GM19043 (cell line): ENCODE measurements at regions not wholly inside any gene's neighbourhood (a gene's known extent, or its start where the extent isn't known, plus 50 kb on each side); places are given as distances from the start of the nearest gene placed in this dataset.
"Not testable (repeated sequence)": the region's sequence is repeated elsewhere in the genome, so short reads cannot be mapped to it uniquely, and the experiment has no call there.

Experiments used
- ATAC-seq: cut with Tn5 transposase; IDR thresholded peaks from one replicate; pipeline ENCODE4 v1.9.1; 2021; ENCODE audit warnings: low read depth; ENCODE audit not compliant: unreplicated experiment

DNA sequence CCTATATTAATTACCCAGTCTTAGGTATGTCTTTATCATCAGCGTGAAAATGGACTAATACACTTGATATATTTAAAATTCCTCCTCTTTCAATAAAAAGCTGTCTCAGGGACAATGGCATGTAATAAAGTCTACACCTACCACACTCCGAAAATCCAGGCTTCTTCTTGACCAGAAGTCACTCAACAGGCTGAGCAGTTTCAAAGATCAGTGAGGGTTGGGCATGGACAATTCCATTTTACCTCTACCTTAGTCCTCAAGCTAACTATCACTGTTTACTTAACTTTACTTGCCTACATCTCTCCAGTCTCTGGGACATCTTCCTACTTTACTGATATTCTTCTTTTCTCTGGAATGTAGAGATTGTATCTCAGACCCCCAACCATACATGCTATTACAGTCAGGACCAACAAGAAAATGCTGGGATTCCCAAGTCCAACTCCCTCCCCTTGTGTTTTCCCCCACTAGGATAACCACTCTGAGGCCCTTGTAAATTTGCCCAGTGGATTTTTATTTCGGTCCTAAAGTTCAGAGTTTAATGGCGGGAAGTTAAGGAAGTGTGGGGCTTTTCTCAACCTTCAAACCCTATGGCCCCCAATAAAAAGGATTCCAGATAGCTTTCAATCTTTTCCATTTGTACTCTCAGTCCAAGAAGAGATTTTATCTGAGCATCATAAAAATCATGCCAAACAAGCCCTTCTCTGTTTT is 137.1 kb upstream of the TSC22D2 start:
- ATAC-seq = no peak

- not testable (repeated sequence) for ATAC-seq
Observed at GRCh38 chr3:150270444-150270843, 137.7 kb upstream of the TSC22D2 start.

GRCh38 chr3:150269526-150269925 is 138.6 kb upstream of the TSC22D2 start:
- ATAC-seq = no peak

GRCh38 chr3:150268426-150269391 is 139.4 kb upstream of the TSC22D2 start:
- no peak for ATAC-seq

GRCh38 chr3:150267288-150267687 is 140.8 kb upstream of the TSC22D2 start:
- no peak for ATAC-seq

DNA sequence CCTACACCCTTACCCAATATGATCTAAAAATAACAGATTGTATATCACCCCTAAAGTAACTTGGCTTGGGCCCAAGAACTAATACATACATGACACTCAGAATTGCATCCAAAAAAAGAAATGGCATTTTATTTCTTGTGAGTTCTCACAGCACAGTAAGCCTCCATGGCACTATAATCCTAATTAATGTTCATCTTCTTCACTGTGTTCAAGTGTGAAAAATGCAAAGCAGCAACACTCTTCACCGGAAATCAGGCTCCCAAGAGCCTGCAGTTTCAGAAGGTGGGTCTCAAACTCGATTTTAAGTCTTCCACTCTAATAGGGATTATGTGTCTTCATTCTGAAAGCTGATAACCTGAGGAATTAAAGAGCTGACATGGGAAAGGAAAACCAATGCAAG is 142.8 kb upstream of the TSC22D2 start:
- ATAC-seq = no peak

GRCh38 chr3:150264561-150265279 is 143.4 kb upstream of the TSC22D2 start:
- no peak for ATAC-seq

DNA sequence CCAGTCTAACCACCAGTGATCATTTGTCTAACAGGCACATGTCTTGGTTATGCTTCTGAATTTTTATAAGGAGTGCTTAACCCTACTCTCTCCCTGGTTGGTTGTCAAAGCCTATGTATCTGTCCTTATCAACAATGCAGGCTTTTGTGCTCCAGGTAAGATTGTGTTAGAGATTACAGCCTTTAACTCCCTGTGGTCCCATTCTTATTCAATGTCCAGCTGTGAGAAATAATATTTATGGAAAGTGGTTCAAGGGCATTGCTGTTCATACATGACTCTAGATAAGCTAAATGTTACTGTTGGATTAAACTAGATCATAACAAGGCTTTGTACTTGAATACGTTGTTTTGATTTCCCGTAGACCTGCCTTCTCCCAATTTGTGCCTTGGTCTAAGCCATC is 146.1 kb upstream of the TSC22D2 start:
- no peak for ATAC-seq

- no peak for ATAC-seq
Observed at GRCh38 chr3:150261418-150261817, 146.7 kb upstream of the TSC22D2 start.

- ATAC-seq = no peak
Observed at GRCh38 chr3:150260398-150260710, 147.7 kb upstream of the TSC22D2 start.

DNA sequence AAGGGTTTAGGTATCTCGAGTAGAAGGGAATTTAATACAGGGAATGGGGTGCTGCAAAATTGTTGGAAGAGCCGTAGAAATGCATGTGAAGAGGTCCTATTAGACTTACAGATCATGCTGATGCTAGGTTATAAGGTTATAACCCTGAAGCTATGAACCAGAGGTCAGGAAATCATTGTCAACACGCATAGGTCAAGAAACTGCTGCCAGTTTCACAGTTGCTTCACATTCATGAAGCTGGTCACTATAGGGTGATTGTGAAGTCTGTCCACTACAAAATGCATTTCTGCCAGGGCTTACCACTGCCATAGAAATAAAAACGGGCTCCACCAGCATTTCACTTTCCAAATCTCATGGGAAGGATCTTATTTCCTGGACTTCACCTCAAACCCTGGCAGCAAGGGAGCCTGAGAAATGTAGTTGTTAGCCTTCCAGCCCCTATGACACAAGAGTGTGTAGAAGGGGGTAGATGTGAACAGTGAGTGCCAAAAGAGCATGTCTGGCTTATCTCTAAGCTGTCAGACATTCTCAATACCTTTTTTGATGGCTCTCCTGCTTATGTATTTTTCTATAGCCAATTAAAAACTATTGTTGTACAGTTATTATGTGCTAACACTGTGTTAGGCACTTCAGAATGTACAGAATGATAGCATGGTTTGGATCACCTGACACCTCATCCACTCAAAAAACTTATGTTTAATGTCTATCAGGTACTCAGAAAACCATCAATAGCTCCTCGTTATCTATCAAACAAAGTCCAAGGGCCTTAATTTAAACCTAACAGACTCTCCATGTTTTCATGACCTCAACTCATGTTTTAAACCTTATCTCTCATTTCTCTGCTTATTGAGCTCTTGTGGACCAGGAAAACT is 148.3 kb upstream of the TSC22D2 start:
- ATAC-seq = no peak

- no peak for ATAC-seq
Observed at GRCh38 chr3:150256782-150257181, 151.3 kb upstream of the TSC22D2 start.

DNA sequence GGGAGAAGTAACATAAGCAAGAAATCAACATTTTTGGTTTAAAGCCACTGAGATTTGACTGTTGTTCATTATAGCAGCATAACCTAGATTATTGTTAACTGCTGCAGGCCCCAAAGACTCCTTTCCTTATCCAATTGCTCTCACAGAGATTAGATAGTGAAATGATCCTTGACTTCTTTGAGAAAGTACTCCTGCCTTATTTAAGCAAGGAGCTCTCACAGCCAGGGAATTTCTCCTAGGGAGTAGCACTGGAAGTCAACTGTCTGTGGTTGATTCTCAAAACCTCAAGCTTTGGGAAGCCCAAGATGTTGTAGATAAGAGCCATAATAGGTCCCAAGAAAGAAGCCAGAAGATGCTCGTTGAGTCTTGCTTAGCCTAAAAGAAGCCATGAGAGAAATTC is 151.8 kb upstream of the TSC22D2 start:
- ATAC-seq = no peak

DNA sequence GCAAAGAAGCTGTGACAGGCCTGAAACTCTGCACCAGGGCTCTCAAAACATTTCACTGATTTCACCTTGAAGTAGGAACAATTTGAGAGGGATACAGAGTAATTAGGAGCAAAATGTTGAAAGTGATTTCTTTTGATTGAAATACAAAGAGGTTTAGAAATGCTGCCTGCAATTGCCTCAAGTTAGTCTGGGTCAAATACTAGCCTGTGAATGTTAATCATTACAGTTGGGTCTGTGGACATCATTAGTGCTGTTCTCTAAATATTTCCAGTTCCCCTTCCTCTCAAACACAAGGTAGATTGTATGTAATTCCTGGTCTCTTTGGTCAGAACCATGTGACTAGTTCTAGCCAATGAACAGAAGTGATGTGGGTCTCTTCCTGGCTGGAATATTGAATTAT is 152.3 kb upstream of the TSC22D2 start:
- no peak for ATAC-seq

DNA sequence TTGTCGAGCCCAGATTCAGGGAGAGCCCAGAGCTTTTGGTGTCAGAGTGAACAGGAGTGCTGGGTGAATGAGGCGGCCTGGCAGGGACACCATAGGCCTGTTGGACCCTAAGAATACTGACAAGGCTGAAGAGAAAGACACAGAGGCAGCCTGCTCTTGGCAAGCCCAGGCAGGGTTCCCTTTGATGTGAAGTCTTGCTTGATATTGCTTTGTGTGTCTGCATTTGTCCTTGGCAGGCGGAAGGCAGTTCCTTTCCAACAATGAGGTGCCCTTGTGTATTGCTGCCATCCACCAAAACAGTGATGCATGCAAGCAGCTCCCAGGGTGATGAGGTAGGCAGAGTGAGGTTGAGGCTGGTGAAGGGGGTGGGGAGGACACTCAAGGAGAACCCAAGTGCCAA is 152.7 kb upstream of the TSC22D2 start:
- ATAC-seq = no peak

DNA sequence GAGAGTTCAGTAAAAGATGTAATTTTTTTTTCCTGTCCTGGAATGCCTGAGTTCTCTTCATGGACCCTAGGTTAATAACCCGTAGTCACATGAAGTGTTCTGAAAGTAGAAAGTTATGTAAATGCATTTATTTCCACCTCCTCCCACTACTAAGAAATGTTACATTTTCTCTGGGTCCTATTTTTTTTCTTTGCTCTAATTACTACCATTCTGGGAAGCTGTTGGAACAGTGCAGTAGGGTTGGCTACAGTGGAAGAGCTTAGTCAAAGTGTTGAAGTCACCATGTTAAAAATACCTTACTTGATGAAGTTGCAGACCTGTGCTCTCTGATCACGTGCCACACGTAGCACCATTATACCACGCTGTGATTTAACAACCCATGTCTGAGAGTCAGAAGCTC is 153.8 kb upstream of the TSC22D2 start:
- no peak for ATAC-seq

- ATAC-seq = no peak
Observed at GRCh38 chr3:150253622-150254021, 154.5 kb upstream of the TSC22D2 start.

DNA sequence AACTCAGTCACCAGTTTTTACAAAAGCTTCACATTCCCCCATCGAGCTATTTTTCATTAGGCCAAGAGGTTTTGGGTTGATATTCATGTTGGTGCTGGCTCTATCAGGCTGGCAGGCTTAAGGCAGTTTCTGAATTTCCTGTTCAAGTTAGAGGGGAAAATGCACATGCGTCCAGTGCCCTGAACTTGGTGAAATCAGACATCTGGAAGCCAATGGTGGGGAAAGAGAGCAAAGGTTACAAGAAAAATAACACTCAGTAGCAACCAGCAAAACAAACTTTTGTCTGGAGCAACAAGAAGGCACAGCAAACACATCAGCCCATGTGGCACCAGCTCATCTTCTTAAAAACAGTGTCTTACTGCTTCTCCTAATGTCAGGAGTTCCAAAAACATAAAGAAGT is 155.6 kb upstream of the TSC22D2 start:
- no peak for ATAC-seq

DNA sequence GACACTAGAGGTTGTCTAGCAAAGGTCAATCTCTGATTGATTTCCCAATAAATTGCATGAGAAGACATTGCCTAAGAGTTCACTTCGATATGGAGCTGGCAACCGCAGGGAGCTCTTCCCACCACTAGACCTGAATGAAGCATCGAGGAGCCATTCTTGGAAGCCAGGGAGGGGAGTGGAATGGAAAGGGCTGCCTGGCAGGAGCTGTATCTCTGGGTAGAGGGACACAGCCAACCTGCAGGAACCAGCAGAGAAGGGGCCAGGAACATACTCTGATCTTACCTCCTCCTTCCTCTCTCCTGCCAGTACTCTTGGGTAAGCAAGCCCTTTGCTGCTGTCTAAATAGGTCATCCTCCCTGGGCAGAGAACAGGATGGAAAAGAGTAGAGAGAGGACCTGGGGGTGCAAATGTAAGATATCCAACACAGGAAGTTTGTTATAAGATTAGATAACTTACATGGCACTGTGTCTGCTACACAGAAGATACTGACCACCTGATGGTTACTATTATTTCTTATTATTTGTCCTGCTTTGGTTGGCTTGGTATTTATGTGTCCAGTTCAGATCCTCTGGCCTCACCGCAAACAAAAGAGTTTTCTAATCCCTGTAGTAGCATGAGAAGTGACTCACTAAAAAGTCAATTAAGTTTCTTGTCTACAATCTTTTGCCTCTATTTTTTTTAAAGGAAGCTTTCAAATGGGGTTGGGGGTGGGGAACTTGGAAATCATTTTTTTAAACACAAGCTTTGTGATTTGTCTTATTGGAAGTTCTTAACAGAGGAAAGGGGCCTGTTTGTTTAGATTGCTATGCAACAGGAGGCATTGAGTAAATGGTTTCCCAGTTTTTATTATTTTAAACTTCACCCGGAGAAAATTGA is 156.7 kb upstream of the TSC22D2 start:
- ATAC-seq = no peak
